Parathyroid adenoma (tissue), 2 donors: ENCODE measurements at regions not wholly inside any gene's neighbourhood (a gene's known extent, or its start where the extent isn't known, plus 50 kb on each side); places are given as distances from the start of the nearest gene placed in this dataset.
"Not testable (repeated sequence)": the region's sequence is repeated elsewhere in the genome, so short reads cannot be mapped to it uniquely, and the experiment has no call there.

Experiments
- H2AFZ ChIP-seq: fragments of 300-600 bp; sonication (generic); one replicate; pipeline ENCODE4 v1.7.0; 2017; ENCODE audit warnings: antibody characterized with exemption, mild to moderate bottlenecking
- H3K27ac ChIP-seq: fragments of 300-600 bp; sonication (generic); one replicate; pipeline ENCODE4 v1.7.0; 2017
- H3K27me3 ChIP-seq: fragments of 300-600 bp; sonication (generic); one replicate; pipeline ENCODE4 v1.7.0; 2017; ENCODE audit warnings: low read length; ENCODE audit not compliant: control insufficient read depth, insufficient read depth
- H3K36me3 ChIP-seq: fragments of 300-600 bp; sonication (generic); one replicate; pipeline ENCODE4 v1.7.0; 2017; ENCODE audit warnings: low read length; ENCODE audit not compliant: control insufficient read depth, insufficient read depth
- H3K4me1 ChIP-seq: fragments of 300-600 bp; sonication (generic); one replicate; pipeline ENCODE4 v1.7.0; 2017; ENCODE audit warnings: control low read depth
- H3K4me2 ChIP-seq: fragments of 300-600 bp; sonication (generic); one replicate; pipeline ENCODE4 v1.7.0; 2017; ENCODE audit warnings: low read length
- H3K4me3 ChIP-seq: fragments of 300-600 bp; sonication (generic); one replicate; pipeline ENCODE4 v1.7.0; 2017; ENCODE audit warnings: low read depth, low read length
- H3K79me2 ChIP-seq: fragments of 300-600 bp; sonication (generic); one replicate; pipeline ENCODE4 v1.7.0; 2017; ENCODE audit warnings: control low read depth
- H3K9ac ChIP-seq: fragments of 300-600 bp; sonication (generic); one replicate; pipeline ENCODE4 v1.7.0; 2017; ENCODE audit warnings: mild to moderate bottlenecking
- H3K9me3 ChIP-seq: fragments of 300-600 bp; sonication (generic); one replicate; pipeline ENCODE4 v1.7.0; 2017; ENCODE audit warnings: low read length; ENCODE audit not compliant: control insufficient read depth
- CTCF ChIP-seq: fragments of 300-600 bp; sonication (generic); IDR thresholded peaks from one replicate; pipeline ENCODE4 v1.7.0; 2017; ENCODE audit warnings: antibody characterized with exemption, mild to moderate bottlenecking
- donor health status: primary hyperparathyroidism.

GRCh38 chr21:13827201-13827600 lies 217.6 kb downstream of the POTED start:
- Histone ChIP-seq H3K9me3 (no peaks in the 10 kb centered on the region), H3K4me1 (no peaks in the 10 kb centered on the region), H3K27ac (no peak overlapping the region), H2AFZ (no peak overlapping the region), H3K4me3 (no peak overlapping the region), H3K36me3 (no peaks in the 10 kb centered on the region), H3K79me2 (no peaks in the 10 kb centered on the region), H3K4me2 (no peak overlapping the region), H3K27me3 (no peaks in the 10 kb centered on the region), H3K9ac (no peak overlapping the region)
- TF ChIP-seq CTCF = no peak

- H3K36me3 ChIP-seq, H3K4me1 ChIP-seq, H3K4me3 ChIP-seq, H3K9ac ChIP-seq, H2AFZ ChIP-seq, H3K4me2 ChIP-seq, H3K27ac ChIP-seq, H3K9me3 ChIP-seq, H3K79me2 ChIP-seq, H3K27me3 ChIP-seq: not testable (repeated sequence)
Measured at GRCh38 chr21:13826511-13826910, 216.9 kb downstream of the POTED start.

GRCh38 chr21:13825218-13825778 lies 215.7 kb downstream of the POTED start:
- not testable (repeated sequence) for H2AFZ ChIP-seq, H3K36me3 ChIP-seq, H3K4me3 ChIP-seq, H3K9ac ChIP-seq, H3K4me1 ChIP-seq, H3K27me3 ChIP-seq, H3K4me2 ChIP-seq, H3K27ac ChIP-seq, H3K9me3 ChIP-seq, H3K79me2 ChIP-seq

- H3K27ac ChIP-seq, H3K79me2 ChIP-seq, H3K9me3 ChIP-seq, H2AFZ ChIP-seq, H3K36me3 ChIP-seq, H3K27me3 ChIP-seq, H3K4me2 ChIP-seq, H3K4me1 ChIP-seq, H3K9ac ChIP-seq, H3K4me3 ChIP-seq: not testable (repeated sequence)
Measured at GRCh38 chr21:13820286-13820685, 210.7 kb downstream of the POTED start.

- not testable (repeated sequence) for H3K9me3 ChIP-seq, H3K4me1 ChIP-seq, H3K79me2 ChIP-seq, H3K27ac ChIP-seq, H2AFZ ChIP-seq, H3K27me3 ChIP-seq, H3K9ac ChIP-seq, H3K36me3 ChIP-seq, H3K4me2 ChIP-seq, H3K4me3 ChIP-seq
Measured at GRCh38 chr21:13812191-13812590, 202.6 kb downstream of the POTED start.

- not testable (repeated sequence) for H3K4me2 ChIP-seq, H3K27me3 ChIP-seq, H3K27ac ChIP-seq, H3K9me3 ChIP-seq, H3K9ac ChIP-seq, H3K4me1 ChIP-seq, H3K36me3 ChIP-seq, H3K79me2 ChIP-seq, H3K4me3 ChIP-seq, H2AFZ ChIP-seq
Measured at GRCh38 chr21:13810559-13810958, 201.0 kb downstream of the POTED start.

- H3K36me3 ChIP-seq, H3K4me2 ChIP-seq, H3K4me1 ChIP-seq, H3K27me3 ChIP-seq, H3K9me3 ChIP-seq, H2AFZ ChIP-seq, H3K79me2 ChIP-seq, H3K9ac ChIP-seq, H3K4me3 ChIP-seq, H3K27ac ChIP-seq: not testable (repeated sequence)
Measured at GRCh38 chr21:13806444-13806843, 196.9 kb downstream of the POTED start.

- not testable (repeated sequence) for H3K9me3 ChIP-seq, H3K4me3 ChIP-seq
Measured at GRCh38 chr21:13802757-13803156, 193.2 kb downstream of the POTED start.

More at GRCh38 chr21:13802757-13803156, 193.2 kb downstream of the POTED start:
- H3K4me1 ChIP-seq, H3K4me2 ChIP-seq, H3K9ac ChIP-seq, H3K27me3 ChIP-seq, H2AFZ ChIP-seq, H3K36me3 ChIP-seq, H3K27ac ChIP-seq, H3K79me2 ChIP-seq: not testable (repeated sequence)
